ENCODE measurements at regions not wholly inside any gene's neighbourhood (a gene's known extent, or its start where the extent isn't known, plus 50 kb on each side); places are given as distances from the start of the nearest gene placed in this dataset.

DNA sequence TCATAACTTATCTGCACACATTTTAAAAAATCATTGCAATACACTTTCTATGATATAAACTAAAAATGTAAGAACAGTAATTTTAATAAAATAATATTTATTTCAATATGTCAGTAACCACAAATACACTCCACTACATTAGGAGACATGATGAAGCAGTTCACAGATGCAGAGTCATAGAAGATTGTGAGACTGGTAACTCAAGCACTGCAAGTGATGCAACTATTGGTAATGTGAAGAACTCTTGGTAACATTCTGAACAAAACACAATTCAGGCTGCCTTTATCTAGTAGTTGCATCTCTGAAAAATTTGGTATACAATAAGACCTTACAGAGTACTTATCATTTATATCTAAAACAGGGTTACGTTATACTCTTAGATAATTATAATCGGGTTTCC is 52.6 kb upstream of the LRAT start:
- TF ChIP-seq EZH2 (IDR thresholded peaks at IDR 0.05; ENCODE audit: low read length, unreplicated experiment) (no peak), CTCF (conservative IDR thresholded peaks at IDR 0.05; ENCODE audit: low read depth, low read length) (no peak), EZH2phosphoT487 (IDR thresholded peaks at IDR 0.05; ENCODE audit: borderline replicate concordance, low read length) (no peak)

Measured in PC-3 (cell line).